Prostate gland (tissue), 2 donors: ENCODE measurements at regions not wholly inside any gene's neighbourhood (a gene's known extent, or its start where the extent isn't known, plus 50 kb on each side); places are given as distances from the start of the nearest gene placed in this dataset.

Source experiments
- DNase-seq: peaks from one replicate; pipeline ENCODE4 v3.0.0-alpha.2; 2019; ENCODE audit warnings: low spot score
- H3K27ac ChIP-seq, 2 donors: fragments of 200-600 bp; sonication (generic); 2 replicates each; pipeline ENCODE4 v1.5.1; 2017 to 2019
- H3K27me3 ChIP-seq: fragments of 200-600 bp; sonication (generic); replicated peaks from 2 replicates; pipeline ENCODE4 v1.5.1; 2019; ENCODE audit not compliant: insufficient read depth
- H3K36me3 ChIP-seq, 2 donors: fragments of 200-600 bp; sonication (generic); 1 replicate in 1 of 2; 2 replicates in 1 of 2; pipeline versions ENCODE4 v1.5.1 to v1.8.1; 2017 to 2019
- H3K4me1 ChIP-seq: fragments of 200-600 bp; sonication (generic); replicated peaks from 2 replicates; pipeline ENCODE4 v1.5.1; 2019
- H3K4me3 ChIP-seq, 2 donors: fragments of 200-600 bp; sonication (generic); 2 replicates each; pipeline ENCODE4 v1.5.1; 2017 to 2019
- H3K9me3 ChIP-seq: fragments of 200-600 bp; sonication (generic); 2 replicates; pipeline ENCODE4 v1.5.1; 2017
- POLR2A ChIP-seq: fragments of 450-650 bp; IDR thresholded peaks from one replicate; pipeline ENCODE4 v1.6.1; 2016; ENCODE audit warnings: antibody characterized with exemption, mild to moderate bottlenecking
- POLR2AphosphoS5 ChIP-seq: sonication (generic); formaldehyde crosslinking; IDR thresholded peaks from one replicate; pipeline ENCODE4 v1.6.1; 2017; ENCODE audit warnings: antibody characterized with exemption
- WGBS: methylation state at CpG from one replicate; pipeline ENCODE4 v1.1.5; 2018; 5-methylcytosine and 5-hydroxymethylcytosine counted together
- intact Hi-C: fragments of 100-400 bp; cut with DNase I; formaldehyde crosslinking; loops from one replicate; pipeline ENCODE4 v1.14.2; 2022
- TF ChIP-seq, protein P1 (sequence below), 4 experiments: fragments of 200-600 bp in 2 of 4; fragments of 450-650 bp in 2 of 4; sonication (generic) in 2 of 4; IDR thresholded peaks; 1 replicate in 3 of 4; 2 replicates in 1 of 4; pipeline ENCODE4 v1.5.1; 2016 to 2019; ENCODE audit warnings: antibody characterized with exemption in 4 of 4, mild to moderate bottlenecking in 2 of 4, moderate library complexity in 2 of 4

DNA sequence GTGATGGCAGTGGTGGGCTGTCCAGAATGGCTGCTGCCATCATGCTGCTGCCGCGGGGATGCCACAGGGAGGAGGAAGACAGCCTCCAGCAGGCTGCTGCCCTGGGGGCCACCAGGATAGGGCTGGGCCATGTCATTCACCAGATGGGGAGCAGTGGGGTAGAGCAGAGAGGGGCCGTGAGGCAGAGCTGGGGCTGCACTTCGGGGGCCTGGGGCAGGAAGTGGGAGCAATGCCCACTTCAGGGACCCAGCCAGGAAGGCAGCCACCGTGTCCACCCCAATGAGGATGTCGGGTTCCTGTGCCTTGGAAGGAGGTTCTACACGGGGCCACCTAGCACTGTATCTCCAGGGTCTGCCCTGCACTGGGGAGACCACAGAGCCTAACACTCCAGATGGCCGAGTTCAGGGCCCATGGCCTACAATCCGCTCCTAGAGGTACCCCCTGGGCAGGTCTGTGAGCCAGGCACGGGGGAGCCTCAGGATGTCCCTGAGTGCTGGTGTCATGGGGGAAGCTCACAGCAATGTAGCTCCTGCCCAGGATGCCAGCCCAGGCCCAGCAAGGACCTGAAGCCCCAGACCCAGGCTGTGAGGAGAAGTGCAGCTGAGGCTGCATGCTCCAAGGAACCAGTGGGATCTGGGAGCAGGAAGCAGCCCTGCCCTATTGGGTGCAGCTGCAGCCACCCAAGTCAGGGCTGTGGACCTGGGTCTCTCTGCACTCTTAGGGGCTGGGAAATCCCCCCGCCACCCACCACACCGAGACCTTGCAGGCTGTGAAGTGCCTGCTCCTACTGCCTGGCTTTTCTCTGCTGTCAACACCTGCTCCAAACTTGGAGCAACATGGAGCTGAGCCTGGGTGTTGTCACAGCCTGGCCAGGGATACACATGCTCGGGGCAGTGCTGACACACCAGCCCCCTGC, 140.3 kb downstream of the PDHA2 start:
- Histone ChIP-seq H3K27ac (no peak overlapping the region), H3K36me3 (no peaks in the 10 kb centered on the region), H3K27me3 (peaks cover 2% of the 10 kb centered on the region), H3K4me3 (no peak overlapping the region), H3K4me1 (no peaks in the 10 kb centered on the region), H3K9me3 (no peaks in the 10 kb centered on the region)
- WGBS, result 96% methylated on average over 12 of the region's 13 CpGs
- TF ChIP-seq, protein P1, sequence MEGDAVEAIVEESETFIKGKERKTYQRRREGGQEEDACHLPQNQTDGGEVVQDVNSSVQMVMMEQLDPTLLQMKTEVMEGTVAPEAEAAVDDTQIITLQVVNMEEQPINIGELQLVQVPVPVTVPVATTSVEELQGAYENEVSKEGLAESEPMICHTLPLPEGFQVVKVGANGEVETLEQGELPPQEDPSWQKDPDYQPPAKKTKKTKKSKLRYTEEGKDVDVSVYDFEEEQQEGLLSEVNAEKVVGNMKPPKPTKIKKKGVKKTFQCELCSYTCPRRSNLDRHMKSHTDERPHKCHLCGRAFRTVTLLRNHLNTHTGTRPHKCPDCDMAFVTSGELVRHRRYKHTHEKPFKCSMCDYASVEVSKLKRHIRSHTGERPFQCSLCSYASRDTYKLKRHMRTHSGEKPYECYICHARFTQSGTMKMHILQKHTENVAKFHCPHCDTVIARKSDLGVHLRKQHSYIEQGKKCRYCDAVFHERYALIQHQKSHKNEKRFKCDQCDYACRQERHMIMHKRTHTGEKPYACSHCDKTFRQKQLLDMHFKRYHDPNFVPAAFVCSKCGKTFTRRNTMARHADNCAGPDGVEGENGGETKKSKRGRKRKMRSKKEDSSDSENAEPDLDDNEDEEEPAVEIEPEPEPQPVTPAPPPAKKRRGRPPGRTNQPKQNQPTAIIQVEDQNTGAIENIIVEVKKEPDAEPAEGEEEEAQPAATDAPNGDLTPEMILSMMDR (IDR thresholded peaks at IDR 0.05), result no peak
- TF ChIP-seq POLR2A, result no peak
- no peak for TF ChIP-seq POLR2AphosphoS5
- no peak for DNase-seq
- intact Hi-C loops, result no loop called here

DNA sequence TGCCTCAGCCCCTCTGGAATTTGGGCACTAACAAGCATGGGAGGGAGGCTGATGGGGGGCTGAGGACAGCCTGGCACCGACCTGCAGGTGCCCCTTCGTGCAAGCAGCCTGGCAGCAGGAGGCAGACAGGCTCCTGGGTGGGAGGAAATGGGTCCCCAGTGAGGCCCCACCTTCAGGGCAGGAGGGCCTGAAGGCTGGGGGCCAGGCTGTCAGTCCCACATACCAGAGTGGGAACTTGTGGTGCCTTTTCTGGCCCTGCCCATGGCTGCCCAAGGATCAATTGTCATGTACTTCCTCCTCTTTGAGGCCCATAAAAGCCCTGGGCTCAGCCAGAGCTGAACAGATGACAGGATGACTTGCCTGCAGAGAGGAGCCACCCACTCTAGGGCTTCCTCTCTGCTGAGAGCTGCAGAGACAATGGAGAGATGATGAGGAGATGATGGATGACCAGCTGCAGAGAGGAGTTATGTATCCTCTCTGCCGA, 141.0 kb downstream of the PDHA2 start:
- Histone ChIP-seq H3K27me3 (peaks cover 2% of the 10 kb centered on the region), H3K4me3 (no peak overlapping the region), H3K9me3 (no peaks in the 10 kb centered on the region), H3K27ac (no peak overlapping the region), H3K36me3 (no peaks in the 10 kb centered on the region), H3K4me1 (no peaks in the 10 kb centered on the region)
- no peak for DNase-seq
- intact Hi-C loops, result no loop called here
- TF ChIP-seq POLR2A (no peak), POLR2AphosphoS5 (no peak)
- TF ChIP-seq, protein P1 (IDR thresholded peaks at IDR 0.05), result no peak
- WGBS, result 93% methylated on average over 3 of the region's 3 CpGs

GRCh38 chr4:95981591-95981990, 141.7 kb downstream of the PDHA2 start:
- Histone ChIP-seq H3K27ac (no peak overlapping the region), H3K4me1 (no peaks in the 10 kb centered on the region), H3K9me3 (no peaks in the 10 kb centered on the region), H3K27me3 (peaks cover 2% of the 10 kb centered on the region), H3K36me3 (no peaks in the 10 kb centered on the region), H3K4me3 (no peak overlapping the region)
- 88% methylated on average over 2 of the region's 2 CpGs for WGBS
- no peak for TF ChIP-seq POLR2A
- TF ChIP-seq, protein P1 (IDR thresholded peaks at IDR 0.05), result no peak
- TF ChIP-seq POLR2AphosphoS5, result no peak
- DNase-seq, result no peak
- intact Hi-C loops, result no loop called here

GRCh38 chr4:95982516-95982915, 142.6 kb downstream of the PDHA2 start:
- Histone ChIP-seq H3K4me3 (no peak overlapping the region), H3K27ac (no peak overlapping the region), H3K36me3 (no peaks in the 10 kb centered on the region), H3K27me3 (peaks cover 2% of the 10 kb centered on the region), H3K9me3 (no peaks in the 10 kb centered on the region), H3K4me1 (no peaks in the 10 kb centered on the region)
- intact Hi-C loops, result no loop called here
- 58% methylated on average over 1 of the region's 1 CpG for WGBS
- TF ChIP-seq, protein P1 (IDR thresholded peaks at IDR 0.05), result no peak
- no peak for TF ChIP-seq POLR2AphosphoS5
- no peak for DNase-seq

GRCh38 chr4:95984081-95984480, 144.2 kb downstream of the PDHA2 start:
- Histone ChIP-seq H3K9me3 (no peaks in the 10 kb centered on the region), H3K36me3 (no peaks in the 10 kb centered on the region), H3K27me3 (peaks cover 2% of the 10 kb centered on the region), H3K27ac (no peak overlapping the region), H3K4me3 (no peak overlapping the region), H3K4me1 (no peaks in the 10 kb centered on the region)
- intact Hi-C loops, result no loop called here
- no peak for TF ChIP-seq POLR2AphosphoS5
- TF ChIP-seq, protein P1 (IDR thresholded peaks at IDR 0.05), result no peak
- no peak for TF ChIP-seq POLR2A
- WGBS, result 46% methylated on average over 6 of the region's 6 CpGs
- no peak for DNase-seq
